ENCODE measurements at regions not wholly inside any gene's neighbourhood (a gene's known extent, or its start where the extent isn't known, plus 50 kb on each side); places are given as distances from the start of the nearest gene placed in this dataset.

DNA sequence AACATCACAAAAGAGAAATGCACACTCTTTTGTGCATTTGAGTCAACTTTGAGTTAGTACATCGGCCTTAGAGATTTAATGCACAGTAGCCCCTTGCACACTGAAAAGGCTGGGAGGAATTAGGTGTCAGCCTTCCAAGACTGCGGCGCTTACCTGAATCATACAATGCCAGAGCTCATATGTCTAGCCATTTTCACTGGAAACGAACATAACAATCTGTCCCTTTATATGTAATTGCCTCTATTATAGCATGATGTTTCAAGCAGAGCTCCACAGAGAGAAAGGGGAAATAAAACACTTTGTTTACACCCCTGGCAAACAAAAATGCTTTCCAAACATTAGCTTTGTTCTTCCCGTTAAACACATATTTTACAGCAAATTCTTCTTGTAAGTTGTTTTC lies 315.7 kb upstream of the SLCO3A1 start:
- TF ChIP-seq, protein P1, sequence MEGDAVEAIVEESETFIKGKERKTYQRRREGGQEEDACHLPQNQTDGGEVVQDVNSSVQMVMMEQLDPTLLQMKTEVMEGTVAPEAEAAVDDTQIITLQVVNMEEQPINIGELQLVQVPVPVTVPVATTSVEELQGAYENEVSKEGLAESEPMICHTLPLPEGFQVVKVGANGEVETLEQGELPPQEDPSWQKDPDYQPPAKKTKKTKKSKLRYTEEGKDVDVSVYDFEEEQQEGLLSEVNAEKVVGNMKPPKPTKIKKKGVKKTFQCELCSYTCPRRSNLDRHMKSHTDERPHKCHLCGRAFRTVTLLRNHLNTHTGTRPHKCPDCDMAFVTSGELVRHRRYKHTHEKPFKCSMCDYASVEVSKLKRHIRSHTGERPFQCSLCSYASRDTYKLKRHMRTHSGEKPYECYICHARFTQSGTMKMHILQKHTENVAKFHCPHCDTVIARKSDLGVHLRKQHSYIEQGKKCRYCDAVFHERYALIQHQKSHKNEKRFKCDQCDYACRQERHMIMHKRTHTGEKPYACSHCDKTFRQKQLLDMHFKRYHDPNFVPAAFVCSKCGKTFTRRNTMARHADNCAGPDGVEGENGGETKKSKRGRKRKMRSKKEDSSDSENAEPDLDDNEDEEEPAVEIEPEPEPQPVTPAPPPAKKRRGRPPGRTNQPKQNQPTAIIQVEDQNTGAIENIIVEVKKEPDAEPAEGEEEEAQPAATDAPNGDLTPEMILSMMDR (conservative IDR thresholded peaks at IDR 0.05): no peak
- peaks cover 7% of the 10 kb centered on the region for H3K4me1 Mint-ChIP-seq
- WGBS, 2 experiments (ENCODE audit: insufficient coverage in 1 of 2, insufficient read length in 1 of 2): 85 to 89% methylated on average over 4 to 5 of the region's 5 CpGs
- no peak for DNase-seq
- Histone ChIP-seq H3K9me3 (ENCODE audit: control insufficient read depth, low read length) (no peaks in the 10 kb centered on the region), H3K9ac (ENCODE audit: extremely low read depth, low read length, poor library complexity, severe bottlenecking) (no peak overlapping the region), H3K27ac (ENCODE audit: low read depth, low read length) (no peak overlapping the region), H3K4me3 (ENCODE audit: low read length) (no peak overlapping the region), H3K27me3 (ENCODE audit: control insufficient read depth, insufficient read depth, low read length, poor library complexity, severe bottlenecking) (no peaks in the 10 kb centered on the region), H3K4me1 (ENCODE audit: control insufficient read depth, insufficient read depth, low read length) (peaks cover 5% of the 10 kb centered on the region), H3K36me3 (ENCODE audit: control insufficient read depth, insufficient read depth, low read length) (no peaks in the 10 kb centered on the region)
- no peaks in the 10 kb centered on the region for H3K9me3 Mint-ChIP-seq
- no peaks in the 10 kb centered on the region for H3K36me3 Mint-ChIP-seq (ENCODE audit: low read depth)
- no peaks in the 10 kb centered on the region for H3K27me3 Mint-ChIP-seq (ENCODE audit: insufficient read depth)
- H3K4me3 Mint-ChIP-seq: no peak overlapping the region
- no peak overlapping the region for H3K27ac Mint-ChIP-seq

DNA sequence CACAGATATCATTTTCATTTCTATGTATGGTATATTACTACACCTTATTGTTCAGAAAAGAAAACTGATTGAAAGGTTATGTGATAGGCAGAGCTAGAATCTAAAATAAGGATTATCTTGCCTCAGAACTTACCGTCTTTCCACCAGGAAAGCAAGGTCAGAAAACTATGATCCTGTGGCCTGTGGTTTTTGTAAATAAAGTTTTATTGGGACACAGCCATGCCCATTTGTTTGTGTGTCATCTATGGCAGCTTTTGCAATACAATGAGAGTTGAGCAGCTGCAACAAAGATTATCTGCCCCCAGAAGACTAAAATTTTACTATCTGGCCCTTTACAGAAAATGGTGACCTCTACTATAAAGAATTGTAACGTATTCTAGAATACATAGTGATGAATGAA lies 314.7 kb upstream of the SLCO3A1 start:
- Histone ChIP-seq H3K27me3 (ENCODE audit: control insufficient read depth, insufficient read depth, low read length, poor library complexity, severe bottlenecking) (no peaks in the 10 kb centered on the region), H3K36me3 (ENCODE audit: control insufficient read depth, insufficient read depth, low read length) (no peaks in the 10 kb centered on the region), H3K9me3 (ENCODE audit: control insufficient read depth, low read length) (no peaks in the 10 kb centered on the region), H3K27ac (ENCODE audit: low read depth, low read length) (no peak overlapping the region), H3K4me3 (ENCODE audit: low read length) (no peak overlapping the region), H3K4me1 (ENCODE audit: control insufficient read depth, insufficient read depth, low read length) (peaks cover 5% of the 10 kb centered on the region), H3K9ac (ENCODE audit: extremely low read depth, low read length, poor library complexity, severe bottlenecking) (no peak overlapping the region)
- no peaks in the 10 kb centered on the region for H3K36me3 Mint-ChIP-seq (ENCODE audit: low read depth)
- TF ChIP-seq, protein P1 (conservative IDR thresholded peaks at IDR 0.05): no peak
- H3K9me3 Mint-ChIP-seq: no peaks in the 10 kb centered on the region
- peaks cover 7% of the 10 kb centered on the region for H3K4me1 Mint-ChIP-seq
- no peaks in the 10 kb centered on the region for H3K27me3 Mint-ChIP-seq (ENCODE audit: insufficient read depth)
- 100% methylated on average over 1 to 2 of the region's 2 CpGs for WGBS, 2 experiments (ENCODE audit: insufficient coverage in 1 of 2, insufficient read length in 1 of 2)
- no peak for DNase-seq
- no peak overlapping the region for H3K27ac Mint-ChIP-seq
- no peak overlapping the region for H3K4me3 Mint-ChIP-seq

DNA sequence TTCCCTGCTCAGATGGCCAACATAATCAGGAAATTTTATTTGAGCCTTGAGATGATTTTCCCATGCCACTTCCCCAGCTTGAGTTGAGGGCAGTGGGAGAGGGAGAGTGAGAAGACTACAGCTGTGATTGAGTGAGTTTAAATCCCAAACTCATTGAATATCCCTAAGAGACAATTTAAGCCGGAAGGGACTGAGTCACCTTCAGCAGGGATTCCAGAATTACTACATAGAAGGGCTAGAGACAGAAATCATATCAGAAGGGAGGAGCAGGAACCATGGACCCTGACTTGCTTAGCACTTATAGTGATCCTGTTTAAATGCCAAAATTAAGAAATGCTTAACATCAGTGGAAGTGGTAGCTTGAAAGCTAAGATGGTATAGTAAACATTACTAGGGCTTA lies 312.2 kb upstream of the SLCO3A1 start:
- peaks cover 7% of the 10 kb centered on the region for H3K4me1 Mint-ChIP-seq
- H3K4me3 Mint-ChIP-seq: no peak overlapping the region
- Histone ChIP-seq H3K27me3 (ENCODE audit: control insufficient read depth, insufficient read depth, low read length, poor library complexity, severe bottlenecking) (no peaks in the 10 kb centered on the region), H3K4me3 (ENCODE audit: low read length) (no peak overlapping the region), H3K27ac (ENCODE audit: low read depth, low read length) (no peak overlapping the region), H3K9me3 (ENCODE audit: control insufficient read depth, low read length) (no peaks in the 10 kb centered on the region), H3K9ac (ENCODE audit: extremely low read depth, low read length, poor library complexity, severe bottlenecking) (no peak overlapping the region), H3K4me1 (ENCODE audit: control insufficient read depth, insufficient read depth, low read length) (peaks cover 5% of the 10 kb centered on the region), H3K36me3 (ENCODE audit: control insufficient read depth, insufficient read depth, low read length) (no peaks in the 10 kb centered on the region)
- no peaks in the 10 kb centered on the region for H3K9me3 Mint-ChIP-seq
- 89 to 100% methylated on average over 1 of the region's 1 CpG for WGBS, 2 experiments (ENCODE audit: insufficient coverage in 1 of 2, insufficient read length in 1 of 2)
- H3K36me3 Mint-ChIP-seq (ENCODE audit: low read depth): no peaks in the 10 kb centered on the region
- DNase-seq: no peak
- H3K27ac Mint-ChIP-seq: no peak overlapping the region
- H3K27me3 Mint-ChIP-seq (ENCODE audit: insufficient read depth): peaks cover 5% of the 10 kb centered on the region
- TF ChIP-seq, protein P1 (conservative IDR thresholded peaks at IDR 0.05): no peak
